Endothelial cell of umbilical vein (primary cell): ENCODE measurements at regions not wholly inside any gene's neighbourhood (a gene's known extent, or its start where the extent isn't known, plus 50 kb on each side); places are given as distances from the start of the nearest gene placed in this dataset.

Experiments
- BruUV-seq: library from RNA; stranded (reverse); fragments of 400-500 nt; replicated peaks from 2 replicates; lab custom pipeline; 2021; lab: Mats Ljungman, UMichigan
- CTCF ChIA-PET: fragments of 300-600, 350-600 bp; sonication (Branson Sonifier 250); formaldehyde crosslinking; loops from one replicate; lab custom pipeline; 2021; ENCODE audit warnings: antibody characterized with exemption, inconsistent platforms; lab: Charles Lee
- POLR2A ChIA-PET: fragments of 300-600, 350-600 bp; sonication (Branson Sonifier 250); formaldehyde crosslinking; loops from one replicate; lab custom pipeline; 2021; ENCODE audit warnings: antibody characterized with exemption, inconsistent platforms; lab: Charles Lee
- DNase-seq: peaks from one replicate; pipeline ENCODE4 v3.0.0-alpha.2; 2011; ENCODE audit warnings: low read depth, low spot score
- FAIRE-seq: peaks from 2 replicates; lab custom pipeline; 2011; peaks lifted over from hg19 to GRCh38; lab: Jason Lieb, UNC
- H2AFZ ChIP-seq: 2 replicates; pipeline ENCODE4 v1.6.0; 2012; ENCODE audit warnings: low read depth, low read length, control low read depth, inconsistent platforms
- H3K27ac ChIP-seq: 2 replicates; pipeline ENCODE4 v1.5.1; 2011; ENCODE audit warnings: low read depth, mild to moderate bottlenecking, control low read depth, low read length, moderate library complexity; ENCODE audit not compliant: insufficient read depth
- H3K27me3 ChIP-seq, 2 experiments: 2 replicates each; pipeline versions ENCODE4 v1.6.0 to v1.6.1; 2011; ENCODE audit warnings: low read length in 2 of 2, mixed read lengths in 1 of 2; ENCODE audit not compliant: control insufficient read depth in 2 of 2, insufficient read depth in 2 of 2
- H3K36me3 ChIP-seq, 2 experiments: 2 replicates in 1 of 2; 3 replicates in 1 of 2; pipeline ENCODE4 v1.5.1; 2011; ENCODE audit warnings: low read length in 2 of 2, mild to moderate bottlenecking in 1 of 2, moderate library complexity in 1 of 2; ENCODE audit not compliant: control insufficient read depth in 2 of 2, insufficient read depth in 2 of 2; ENCODE audit errors: extremely low read depth in 1 of 2
- H3K4me1 ChIP-seq: 3 replicates; pipeline ENCODE4 v1.5.1; 2011; ENCODE audit warnings: mild to moderate bottlenecking, low read length; ENCODE audit not compliant: control insufficient read depth, insufficient read depth; ENCODE audit errors: extremely low read depth
- H3K4me2 ChIP-seq: 2 replicates; pipeline ENCODE4 v1.6.1; 2011; ENCODE audit warnings: low read length, control low read depth, mixed read lengths; ENCODE audit not compliant: insufficient read depth
- H3K4me3 ChIP-seq, 3 experiments: fragments of 200-600 bp in 1 of 3; sonication (generic), shearing (Covaris generic) in 1 of 3; replicated peaks in 1 of 3; 2 replicates each; pipeline ENCODE4 v1.5.1; 2011 to 2016; ENCODE audit warnings: control low read depth in 3 of 3, low read length in 3 of 3, mild to moderate bottlenecking in 2 of 3, inconsistent platforms in 1 of 3, low read depth in 1 of 3, moderate library complexity in 1 of 3; ENCODE audit not compliant: insufficient read depth in 1 of 3
- H3K79me2 ChIP-seq: 2 replicates; pipeline ENCODE4 v1.6.0; 2012; ENCODE audit warnings: low read length, inconsistent platforms; ENCODE audit not compliant: control insufficient read depth, insufficient read depth
- H3K9ac ChIP-seq: replicated peaks from 2 replicates; pipeline ENCODE3; 2011; ENCODE audit warnings: low read length, control low read depth; ENCODE audit not compliant: insufficient read depth; ENCODE audit errors: extremely low read depth
- H3K9me1 ChIP-seq: replicated peaks from 3 replicates; pipeline ENCODE4 v1.6.0; 2011; ENCODE audit warnings: mild to moderate bottlenecking, low read length; ENCODE audit not compliant: control insufficient read depth, insufficient read depth; ENCODE audit errors: extremely low read depth
- H3K9me3 ChIP-seq: replicated peaks from 2 replicates; pipeline ENCODE4 v1.5.1; 2012; ENCODE audit warnings: low read length, inconsistent platforms; ENCODE audit not compliant: control insufficient read depth, insufficient read depth
- H4K20me1 ChIP-seq: replicated peaks from 2 replicates; pipeline ENCODE3; 2011; ENCODE audit warnings: mild to moderate bottlenecking, low read length; ENCODE audit not compliant: control insufficient read depth, insufficient read depth; ENCODE audit errors: extremely low read depth
- EZH2 ChIP-seq: IDR thresholded peaks from 2 replicates; pipeline ENCODE4 v1.6.1; 2012; ENCODE audit warnings: borderline replicate concordance, low read depth, mild to moderate bottlenecking, moderate library complexity, low read length, inconsistent platforms; ENCODE audit not compliant: severe bottlenecking
- FOS ChIP-seq: IDR thresholded peaks from 2 replicates; pipeline ENCODE4 v1.6.1; 2011; ENCODE audit warnings: mild to moderate bottlenecking, low read length, moderate library complexity, borderline replicate concordance; ENCODE audit not compliant: insufficient read depth
- GATA2 ChIP-seq: IDR thresholded peaks from 2 replicates; pipeline ENCODE4 v1.7.0; 2011; ENCODE audit warnings: low read depth, mild to moderate bottlenecking, moderate library complexity, mixed read lengths, low read length; ENCODE audit not compliant: insufficient read length, insufficient read depth
- JUN ChIP-seq: IDR thresholded peaks from 2 replicates; pipeline ENCODE4 v1.6.1; 2011; ENCODE audit warnings: borderline replicate concordance, low read depth; ENCODE audit not compliant: insufficient read length, insufficient read depth
- MYC ChIP-seq: IDR thresholded peaks from one replicate; pipeline ENCODE4 v1.6.1; 2011; ENCODE audit warnings: mild to moderate bottlenecking, low read depth, low read length
- POLR2A ChIP-seq: IDR thresholded peaks from 2 replicates; pipeline ENCODE4 v1.6.1; 2012; ENCODE audit warnings: low read depth, mild to moderate bottlenecking, control low read depth, low read length
- POLR2AphosphoS5 ChIP-seq: IDR thresholded peaks from 2 replicates; pipeline ENCODE4 v1.6.1; 2012; ENCODE audit warnings: low read depth, mild to moderate bottlenecking, control low read depth, low read length, moderate library complexity; ENCODE audit not compliant: insufficient read depth
- dilution Hi-C: fragments of 300-500 bp; cut with MboI; formaldehyde crosslinking; loops from one replicate; pipeline ENCODE4 v1.15.0; 2019; ENCODE audit warnings: low sequenced_read_pairs; ENCODE audit not compliant: extremely low pct_ligation_motif_present
- intact Hi-C: fragments of 100-400 bp; cut with micrococcal nuclease; formaldehyde crosslinking; loops from one replicate; pipeline ENCODE4 v1.10.0; 2022
- TF ChIP-seq, protein P1 (sequence below): IDR thresholded peaks from 2 replicates; pipeline ENCODE4 v1.6.1; 2011; ENCODE audit not compliant: insufficient read depth, insufficient read length
- TF ChIP-seq, protein P2 (sequence below), 2 donors: IDR thresholded peaks; 1 replicate in 1 of 2; 2 replicates in 1 of 2; pipeline ENCODE4 v1.5.1; 2011; ENCODE audit warnings: low read length in 2 of 2, mild to moderate bottlenecking in 2 of 2, moderate library complexity in 2 of 2, control low read depth in 1 of 2, inconsistent platforms in 1 of 2, low read depth in 1 of 2; ENCODE audit not compliant: insufficient read depth in 1 of 2; ENCODE audit errors: extremely low read depth in 1 of 2

GRCh38 chr3:76010252-76010651, 224.9 kb upstream of the ZNF717 start:
- Histone ChIP-seq H3K36me3 (no peaks in the 10 kb centered on the region), H3K4me3 (no peak overlapping the region), H3K4me2 (no peak overlapping the region), H3K9me3 (no peaks in the 10 kb centered on the region), H3K9ac (no peak overlapping the region), H3K79me2 (no peaks in the 10 kb centered on the region), H2AFZ (no peak overlapping the region), H3K27me3 (no peaks in the 10 kb centered on the region), H3K9me1 (no peaks in the 10 kb centered on the region), H3K27ac (no peak overlapping the region), H3K4me1 (no peaks in the 10 kb centered on the region), H4K20me1 (no peaks in the 10 kb centered on the region)
- no peak for DNase-seq
- intact Hi-C loops (no loop called here), dilution Hi-C loops (no loop called here)
- no peak for FAIRE-seq
- TF ChIP-seq GATA2 (no peak), FOS (no peak), EZH2 (no peak), POLR2A (no peak), JUN (no peak), MYC (no peak), POLR2AphosphoS5 (no peak)
- TF ChIP-seq, protein P1, sequence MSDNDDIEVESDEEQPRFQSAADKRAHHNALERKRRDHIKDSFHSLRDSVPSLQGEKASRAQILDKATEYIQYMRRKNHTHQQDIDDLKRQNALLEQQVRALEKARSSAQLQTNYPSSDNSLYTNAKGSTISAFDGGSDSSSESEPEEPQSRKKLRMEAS = no peak
- TF ChIP-seq, protein P2, sequence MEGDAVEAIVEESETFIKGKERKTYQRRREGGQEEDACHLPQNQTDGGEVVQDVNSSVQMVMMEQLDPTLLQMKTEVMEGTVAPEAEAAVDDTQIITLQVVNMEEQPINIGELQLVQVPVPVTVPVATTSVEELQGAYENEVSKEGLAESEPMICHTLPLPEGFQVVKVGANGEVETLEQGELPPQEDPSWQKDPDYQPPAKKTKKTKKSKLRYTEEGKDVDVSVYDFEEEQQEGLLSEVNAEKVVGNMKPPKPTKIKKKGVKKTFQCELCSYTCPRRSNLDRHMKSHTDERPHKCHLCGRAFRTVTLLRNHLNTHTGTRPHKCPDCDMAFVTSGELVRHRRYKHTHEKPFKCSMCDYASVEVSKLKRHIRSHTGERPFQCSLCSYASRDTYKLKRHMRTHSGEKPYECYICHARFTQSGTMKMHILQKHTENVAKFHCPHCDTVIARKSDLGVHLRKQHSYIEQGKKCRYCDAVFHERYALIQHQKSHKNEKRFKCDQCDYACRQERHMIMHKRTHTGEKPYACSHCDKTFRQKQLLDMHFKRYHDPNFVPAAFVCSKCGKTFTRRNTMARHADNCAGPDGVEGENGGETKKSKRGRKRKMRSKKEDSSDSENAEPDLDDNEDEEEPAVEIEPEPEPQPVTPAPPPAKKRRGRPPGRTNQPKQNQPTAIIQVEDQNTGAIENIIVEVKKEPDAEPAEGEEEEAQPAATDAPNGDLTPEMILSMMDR (IDR thresholded peaks at IDR 0.05; ENCODE audit: extremely low read depth in 1 of 2, insufficient read depth in 1 of 2, low read depth in 1 of 2, low read length in 2 of 2) = no peak
- CTCF ChIA-PET = no interaction called here
- BruUV-seq = no TSS peak
- POLR2A ChIA-PET = no interaction called here
